ENCODE measurements at regions not wholly inside any gene's neighbourhood (a gene's known extent, or its start where the extent isn't known, plus 50 kb on each side); places are given as distances from the start of the nearest gene placed in this dataset.

DNA sequence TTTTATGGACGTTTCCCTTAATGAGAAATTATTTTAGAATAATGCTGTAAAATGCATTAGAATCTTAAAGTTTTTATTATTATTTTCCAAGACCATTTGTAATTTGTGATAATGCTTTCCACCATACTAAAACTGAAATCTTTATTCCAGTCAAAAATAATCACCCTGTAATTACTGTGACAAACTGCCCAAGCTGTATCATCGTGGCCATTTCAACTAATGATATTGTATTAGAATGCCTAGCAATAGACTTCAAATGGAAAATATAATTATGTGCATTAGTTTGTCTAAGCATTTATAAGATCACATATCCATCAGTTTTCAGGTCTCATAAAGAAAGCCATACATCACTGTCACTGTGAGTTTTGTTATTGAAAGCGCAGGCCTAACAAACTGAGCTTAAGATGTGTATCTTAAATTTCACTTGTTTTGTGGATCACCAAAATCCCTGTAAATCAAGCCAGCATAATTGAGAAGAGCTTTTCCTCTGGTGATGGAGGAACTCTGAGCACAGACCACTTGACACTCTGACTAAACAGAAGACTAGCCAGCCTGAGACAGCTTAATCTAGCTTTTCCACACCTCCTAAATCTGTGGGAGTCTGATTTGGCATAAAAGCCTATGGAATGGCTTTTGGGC is 1312.2 kb upstream of the ACVR2A start:
- DNase-seq, result no peak

DNA sequence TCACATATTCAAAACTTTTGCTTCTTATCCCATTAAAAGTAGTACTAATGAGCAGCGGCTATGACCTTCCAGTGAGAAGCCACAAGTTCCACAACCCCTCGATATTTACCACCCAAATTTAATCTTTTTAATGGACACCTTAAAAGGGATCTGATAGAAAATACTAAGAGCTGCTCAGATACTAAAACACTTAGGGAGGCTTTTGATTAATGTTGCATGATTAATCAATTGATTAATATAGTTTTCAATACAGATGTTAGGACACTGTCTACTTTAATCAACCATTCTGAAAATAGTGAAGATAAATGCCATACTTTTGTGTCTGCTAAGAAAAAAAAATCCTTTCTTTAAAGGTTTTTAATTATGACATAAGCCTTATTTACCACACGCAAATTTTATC is 1312.8 kb upstream of the ACVR2A start:
- no peak for DNase-seq

DNA sequence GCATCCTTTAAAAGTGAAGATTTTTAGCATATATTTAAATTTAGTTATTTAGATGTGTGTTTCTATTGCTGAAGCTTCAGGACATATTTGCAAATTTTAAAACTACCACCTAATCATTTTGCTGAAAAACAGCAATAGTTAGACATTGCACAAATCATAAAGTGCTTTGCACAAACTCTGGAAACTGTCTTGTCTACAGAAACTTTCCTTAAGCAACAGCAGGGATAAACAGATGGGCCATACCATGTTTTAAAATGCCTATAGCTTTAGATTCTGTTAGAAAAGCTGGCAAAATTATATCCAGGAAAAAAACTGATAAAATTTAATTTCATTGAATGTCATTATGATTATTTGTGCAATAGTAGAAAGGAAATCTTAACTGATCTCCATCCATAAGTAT is 1313.9 kb upstream of the ACVR2A start:
- DNase-seq, result no peak

DNA sequence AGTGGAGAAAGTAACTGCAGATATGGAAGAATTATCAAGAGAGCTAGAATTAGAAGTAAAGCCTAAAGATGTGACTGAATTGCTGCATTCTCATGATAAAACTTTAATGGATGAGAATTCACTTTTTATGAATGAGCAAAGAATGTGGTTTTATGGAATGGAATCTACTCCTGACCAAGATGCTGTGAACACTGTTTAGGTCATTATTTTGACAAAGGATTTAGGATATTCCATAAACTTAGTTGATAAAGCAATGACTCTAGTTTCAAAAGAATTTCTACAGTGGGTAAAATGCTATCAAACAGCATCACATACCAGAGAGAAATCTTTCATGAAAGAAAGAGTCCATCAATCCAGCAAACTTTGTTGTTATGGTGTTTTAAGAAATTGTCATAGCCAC is 1317.7 kb upstream of the ACVR2A start:
- no peak for DNase-seq

DNA sequence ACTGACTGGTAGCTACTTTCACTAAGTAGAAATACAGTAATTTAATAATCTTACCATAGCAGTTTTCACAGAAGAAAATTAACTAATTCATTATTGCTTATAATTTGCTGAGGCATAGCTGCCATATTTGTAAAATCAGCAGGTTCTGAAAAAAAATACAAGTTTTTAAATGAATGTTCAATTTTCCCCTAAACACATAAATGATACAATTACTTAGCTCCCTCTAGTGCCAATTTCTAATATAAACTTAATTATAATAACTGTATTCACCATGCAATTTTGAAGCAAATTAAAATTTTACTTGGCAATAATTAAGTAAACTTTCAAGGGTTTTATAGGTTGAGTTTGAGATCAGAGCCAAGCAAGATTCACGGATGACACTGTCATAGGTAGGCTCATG is 1321.6 kb upstream of the ACVR2A start:
- no peak for DNase-seq

DNA sequence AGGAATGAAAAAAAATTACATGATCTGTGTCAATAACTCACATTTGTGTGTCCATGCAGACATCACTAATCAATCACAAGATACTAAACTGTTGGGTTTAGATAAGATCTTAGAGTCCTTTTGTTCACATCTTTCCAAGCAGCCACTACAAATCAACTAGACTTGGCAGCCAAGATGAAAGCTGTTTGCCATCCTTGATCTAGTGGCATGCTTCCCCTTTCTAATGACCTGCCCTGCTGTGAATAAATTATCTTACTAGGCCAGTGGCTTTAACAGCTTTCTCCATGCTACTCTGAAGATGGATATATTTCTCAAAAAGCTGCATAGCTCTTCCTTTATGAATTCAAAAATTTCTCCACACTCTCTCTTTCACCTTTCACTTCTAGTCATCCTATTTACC is 1338.0 kb upstream of the ACVR2A start:
- no peak for DNase-seq

DNA sequence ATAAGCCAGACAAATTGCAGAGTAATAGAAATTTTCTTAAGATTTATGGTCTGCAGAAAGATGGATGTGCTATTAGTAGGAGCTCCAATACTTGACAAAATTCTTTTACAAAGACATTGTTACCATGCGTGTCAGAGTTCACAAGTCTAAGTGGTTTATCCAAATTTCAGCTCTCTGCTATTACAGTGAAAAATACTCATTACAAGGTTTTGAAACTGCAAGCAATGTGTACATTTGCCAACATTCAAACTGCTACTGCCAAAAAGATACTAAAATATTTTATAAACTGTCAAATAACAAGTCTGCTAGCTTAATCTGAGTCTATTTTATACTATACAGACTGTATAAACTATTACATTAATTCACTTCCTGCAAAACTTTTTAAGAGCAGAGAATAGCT is 1341.5 kb upstream of the ACVR2A start:
- no peak for DNase-seq

DNA sequence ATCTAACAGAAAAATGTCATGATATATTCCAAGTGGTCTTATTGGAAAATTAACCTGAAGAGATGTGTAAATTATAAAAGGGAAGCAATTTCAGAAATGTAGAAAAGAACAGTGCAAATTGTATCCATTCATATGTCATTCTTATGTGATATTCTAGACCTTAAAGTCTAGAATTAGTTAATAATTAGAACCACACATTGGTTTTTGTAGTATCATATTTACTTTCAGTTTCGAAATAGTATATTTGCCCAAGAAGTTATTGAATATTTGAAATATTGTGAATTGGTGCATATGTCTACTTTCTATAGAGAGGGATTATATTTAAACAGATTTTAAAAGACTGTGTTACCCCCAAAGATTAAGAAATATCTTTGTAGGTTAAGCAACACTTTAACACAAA is 1348.6 kb upstream of the ACVR2A start:
- DNase-seq, result no peak

DNA sequence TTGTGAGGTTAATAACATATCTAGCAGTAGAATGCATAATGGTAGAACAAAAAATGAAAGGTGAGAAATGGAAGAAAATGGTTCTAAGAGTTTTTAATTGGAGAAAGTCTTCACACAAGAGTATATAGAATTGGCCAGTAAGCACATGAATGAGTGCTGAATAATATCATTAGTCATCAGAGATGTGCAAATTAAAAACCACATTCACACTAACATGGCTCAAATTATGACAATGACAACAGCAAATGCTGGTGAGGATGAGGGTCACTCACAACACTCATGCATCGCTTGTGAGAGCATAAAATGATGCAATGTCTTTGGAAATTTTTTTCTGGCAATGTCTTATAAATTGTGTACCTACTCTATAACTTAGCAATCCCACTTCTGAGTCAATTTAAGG is 1355.4 kb upstream of the ACVR2A start:
- no peak for DNase-seq

DNA sequence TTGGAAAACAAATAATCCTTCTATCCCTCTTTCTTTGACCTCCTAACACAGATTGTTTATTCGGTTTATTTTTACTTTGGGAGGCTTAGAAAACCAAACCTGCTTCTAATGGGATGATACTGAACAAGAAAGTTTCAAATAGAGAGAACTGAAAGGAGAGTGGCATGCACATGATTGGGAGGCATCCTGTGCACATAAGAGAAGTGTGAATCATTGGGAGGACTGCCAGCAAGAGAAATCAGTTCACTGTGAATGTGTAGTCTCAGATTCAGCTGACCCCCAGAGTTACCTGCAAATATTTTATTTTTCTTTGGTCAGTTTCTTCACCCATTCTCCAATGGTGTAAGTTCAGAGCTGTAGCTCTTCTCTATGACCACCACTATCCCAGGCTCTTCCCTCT is 1363.2 kb upstream of the ACVR2A start:
- no peak for DNase-seq

DNA sequence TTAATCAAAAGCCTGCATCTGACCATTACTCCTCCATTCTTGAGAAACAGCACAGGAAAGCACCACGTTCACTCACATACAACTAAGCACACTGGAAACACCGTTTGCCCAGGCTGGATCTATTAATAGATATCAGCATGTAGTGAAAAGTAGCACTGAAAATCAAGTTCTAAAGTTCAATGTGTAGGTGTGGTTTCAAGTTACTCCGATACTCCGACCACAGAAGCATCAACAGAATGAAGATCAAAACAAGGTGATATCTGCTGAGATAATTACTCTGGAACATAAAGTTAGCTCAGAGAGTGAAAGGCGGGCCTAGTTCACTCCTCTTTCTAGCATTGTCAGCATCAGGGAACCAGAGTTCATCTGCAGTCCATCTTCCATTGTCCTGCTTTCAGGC is 1367.4 kb upstream of the ACVR2A start:
- no peak for DNase-seq

DNA sequence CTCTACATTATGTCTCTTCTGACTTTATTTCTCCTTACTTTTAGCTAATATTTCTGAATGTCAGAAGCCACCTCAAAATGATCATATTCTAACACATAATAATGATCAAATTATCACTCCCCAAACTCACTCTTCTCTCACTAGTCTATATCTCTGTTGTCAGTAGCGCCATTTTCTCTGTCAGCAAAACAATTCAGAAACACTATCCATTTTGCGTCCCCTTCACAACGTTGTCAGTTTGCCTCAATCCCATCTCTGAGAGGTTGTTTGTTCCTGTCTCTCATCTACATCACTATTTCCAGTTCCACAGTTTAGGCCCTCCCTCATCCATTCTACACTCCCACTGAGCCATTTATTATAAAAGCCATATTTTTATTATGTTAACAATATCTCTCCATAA is 1376.3 kb upstream of the ACVR2A start:
- DNase-seq, result no peak

DNA sequence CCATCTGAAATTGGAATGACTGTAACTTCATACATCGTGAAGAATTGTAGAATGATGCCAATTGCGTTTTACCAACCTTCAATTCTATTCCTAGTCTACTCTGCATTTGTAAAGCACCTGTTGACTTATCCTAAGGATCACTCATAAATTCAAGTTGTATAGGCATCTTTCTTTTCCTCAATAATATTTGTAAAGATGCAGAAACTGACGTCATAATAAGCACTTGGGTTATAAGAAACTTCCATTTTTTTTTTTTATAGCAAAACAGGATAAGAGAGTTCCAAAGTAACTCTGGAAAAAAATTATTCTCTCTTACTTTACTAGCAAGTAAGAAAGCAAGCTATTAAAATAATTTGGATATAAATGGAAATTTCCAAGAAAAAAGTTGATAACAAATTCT is 1377.4 kb upstream of the ACVR2A start:
- DNase-seq, result no peak

DNA sequence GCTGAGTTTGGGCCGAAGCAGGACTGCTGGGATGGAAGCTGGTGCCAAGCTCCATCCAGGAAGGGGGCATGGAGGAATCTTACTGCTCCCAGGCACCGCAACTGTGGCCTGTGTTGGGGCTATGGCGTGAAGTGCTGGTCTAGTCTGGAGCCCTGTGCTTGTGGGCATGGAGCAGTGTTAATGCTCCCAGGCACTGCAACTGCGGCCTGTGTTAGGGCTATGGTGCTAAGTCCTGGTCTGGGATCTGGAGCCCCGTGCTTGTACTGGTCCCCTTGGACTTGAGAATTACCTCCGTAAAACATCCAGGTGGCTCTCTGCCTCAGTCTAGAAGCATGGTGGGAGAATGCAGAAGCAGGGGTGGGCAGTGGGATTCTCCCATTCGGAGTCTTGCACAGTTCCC is 1379.4 kb upstream of the ACVR2A start:
- DNase-seq, result no peak

DNA sequence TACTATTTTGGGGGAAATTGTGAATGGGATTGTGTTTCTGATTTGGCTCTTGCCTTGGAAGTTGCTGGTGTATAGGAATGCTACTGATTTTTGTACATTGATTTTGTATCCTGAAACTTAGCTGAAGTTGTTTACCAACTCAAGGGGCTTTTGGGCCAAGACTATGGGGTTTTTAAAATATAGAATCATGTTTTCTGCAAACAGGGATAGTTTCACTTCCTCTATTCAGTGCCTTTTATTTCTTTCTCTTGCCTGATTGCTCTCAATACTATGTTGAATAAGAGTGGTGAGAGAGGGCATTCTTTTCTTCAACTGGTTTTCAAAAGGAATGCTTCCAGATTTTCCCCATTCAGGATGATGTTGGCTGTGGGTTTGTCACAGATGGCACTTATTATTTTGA is 1383.8 kb upstream of the ACVR2A start:
- DNase-seq, result no peak

DNA sequence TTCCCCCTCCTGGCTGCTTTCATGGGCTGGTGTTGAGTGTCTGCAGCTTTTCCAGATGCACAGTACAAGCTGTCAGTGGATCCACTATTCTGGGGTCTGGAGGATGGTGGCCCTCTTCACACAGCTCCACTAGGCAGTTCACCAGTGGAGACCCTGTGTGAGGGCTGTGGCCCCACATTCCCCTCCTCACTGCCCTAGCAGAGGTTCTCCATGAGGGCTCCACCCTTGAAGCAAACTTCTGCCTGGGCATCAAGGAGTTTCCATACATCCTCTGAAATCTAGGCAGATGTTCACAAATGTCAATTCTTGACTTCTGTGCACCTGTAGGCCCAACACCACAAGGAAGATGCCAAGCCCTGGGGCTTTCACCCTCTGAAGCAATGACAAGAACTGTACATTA is 1386.2 kb upstream of the ACVR2A start:
- no peak for DNase-seq

DNA sequence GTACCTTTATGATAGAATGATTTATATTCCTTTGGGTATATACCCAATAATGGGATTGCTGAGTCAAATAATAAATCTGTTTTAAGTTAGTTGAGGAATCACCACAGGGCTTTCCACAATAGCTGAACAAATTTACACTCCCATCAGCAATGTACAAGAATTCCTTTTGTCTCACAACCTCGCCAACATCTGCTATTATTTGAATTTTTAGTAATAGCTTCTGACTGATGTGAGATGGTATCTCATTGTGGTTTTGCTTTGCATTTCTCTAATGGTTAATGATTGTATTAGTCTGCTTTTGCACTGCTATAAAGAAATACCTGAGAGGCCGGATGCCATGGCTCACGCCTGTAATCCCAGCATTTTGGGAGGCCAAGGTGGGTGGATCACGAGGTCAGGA is 1387.6 kb upstream of the ACVR2A start:
- DNase-seq, result no peak

DNA sequence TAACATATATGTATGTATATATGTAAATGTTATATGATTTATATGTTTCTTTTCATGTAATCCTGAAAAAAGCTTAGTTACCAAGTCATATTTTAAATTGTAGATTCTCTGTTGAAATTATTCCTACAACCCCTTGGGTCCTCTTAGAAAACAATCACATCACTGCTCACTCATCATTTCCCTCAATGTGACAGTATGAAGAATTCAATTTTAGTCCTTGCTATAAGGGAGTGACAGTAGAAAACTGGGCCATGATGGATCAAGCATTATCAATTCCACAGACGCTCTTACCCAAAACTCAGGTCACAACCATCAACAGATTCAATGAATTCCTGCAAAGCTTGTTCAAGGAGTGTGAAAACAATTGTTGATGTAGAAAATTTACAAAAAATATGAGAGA is 1389.5 kb upstream of the ACVR2A start:
- DNase-seq, result no peak

DNA sequence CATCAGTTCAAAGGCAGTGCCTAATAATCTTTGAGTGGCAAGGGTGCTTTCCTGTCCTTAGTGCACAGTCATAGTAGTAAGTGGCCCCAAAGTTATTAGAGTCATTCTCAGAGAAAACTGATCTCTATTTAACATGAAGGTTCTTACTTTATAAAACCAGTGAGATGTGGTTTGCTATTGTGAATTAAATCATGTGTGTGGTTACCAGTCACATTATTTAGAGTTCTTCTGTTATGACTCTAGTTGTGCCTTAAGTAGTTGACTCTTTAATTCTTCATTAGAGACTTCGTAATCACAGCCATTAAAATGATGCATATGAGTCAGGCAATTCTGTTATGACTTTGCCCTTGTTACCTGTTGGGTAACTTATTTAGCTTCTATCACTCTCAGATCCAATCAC is 1392.9 kb upstream of the ACVR2A start:
- no peak for DNase-seq

DNA sequence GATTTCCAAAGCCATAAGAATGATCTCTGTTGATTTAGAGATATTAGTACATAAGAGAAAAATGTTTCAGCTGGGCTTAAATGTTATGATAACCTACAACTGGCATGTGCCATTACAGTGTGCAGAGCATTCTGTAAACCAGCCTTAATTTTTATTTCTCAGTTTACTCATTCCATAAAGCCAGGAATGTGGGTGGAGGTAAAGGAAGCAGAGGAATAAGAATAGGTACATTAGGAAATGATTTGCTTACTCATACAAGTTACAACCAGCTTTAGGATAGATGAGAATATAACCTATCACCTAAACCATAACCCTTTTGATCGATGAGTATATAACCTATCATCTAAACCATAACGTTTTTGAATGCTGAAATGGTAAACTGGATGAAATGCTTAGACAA is 1394.7 kb upstream of the ACVR2A start:
- no peak for DNase-seq

DNA sequence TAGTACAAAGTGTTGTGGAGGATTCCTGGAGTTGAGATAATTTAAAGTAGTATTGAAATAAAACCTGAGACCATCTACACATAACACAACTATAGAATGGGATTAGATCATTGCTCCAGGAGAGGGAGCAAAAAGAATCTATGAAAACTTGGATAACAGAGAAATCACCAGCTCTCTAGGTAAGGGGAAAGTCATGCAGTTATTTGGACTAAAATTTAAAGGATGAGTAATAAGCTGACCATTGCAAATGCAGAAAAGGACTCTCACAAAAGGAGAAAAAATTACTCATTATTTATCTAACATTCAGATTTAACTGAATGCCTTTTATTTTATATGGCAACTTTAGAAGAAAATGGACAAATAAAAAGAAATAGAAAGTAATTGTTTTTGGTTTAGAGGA is 1399.8 kb upstream of the ACVR2A start:
- no peak for DNase-seq

DNA sequence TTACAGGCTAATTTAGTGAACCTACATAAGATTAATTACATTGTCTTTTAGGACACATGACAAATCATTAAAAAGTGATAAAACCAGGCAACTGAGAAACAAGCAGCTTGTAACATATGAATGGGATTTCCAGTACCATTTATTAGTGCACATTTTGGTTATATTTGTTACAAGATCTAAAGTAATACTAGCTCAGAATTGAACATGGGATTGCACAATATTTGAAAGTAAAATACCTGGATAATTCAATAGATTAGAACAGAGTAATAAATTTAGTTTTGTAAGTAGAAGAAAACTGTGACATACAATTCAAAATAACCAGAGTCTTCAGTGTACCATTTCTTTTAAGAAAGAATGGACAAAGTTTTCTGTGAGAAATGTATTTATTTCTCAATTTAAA is 1400.7 kb upstream of the ACVR2A start:
- no peak for DNase-seq

DNA sequence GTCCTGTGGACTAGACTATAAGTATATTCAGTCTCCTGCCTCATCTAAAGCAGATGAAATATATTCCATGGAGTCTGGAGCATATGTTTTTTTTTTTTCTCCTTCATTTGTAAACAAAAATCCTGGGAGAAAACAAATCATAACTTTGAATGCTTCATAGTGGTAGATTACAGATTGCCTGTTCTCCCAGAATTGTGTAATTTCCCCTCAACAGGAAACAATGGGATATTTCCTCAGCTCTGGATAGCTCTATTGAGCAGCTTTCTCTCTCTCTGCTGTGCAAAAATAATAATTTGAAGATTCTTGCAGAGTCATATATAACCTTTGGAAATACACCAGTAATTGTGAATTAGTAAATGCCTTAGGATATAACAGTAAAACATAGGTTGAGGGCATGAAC is 1406.6 kb upstream of the ACVR2A start:
- DNase-seq, result no peak

DNA sequence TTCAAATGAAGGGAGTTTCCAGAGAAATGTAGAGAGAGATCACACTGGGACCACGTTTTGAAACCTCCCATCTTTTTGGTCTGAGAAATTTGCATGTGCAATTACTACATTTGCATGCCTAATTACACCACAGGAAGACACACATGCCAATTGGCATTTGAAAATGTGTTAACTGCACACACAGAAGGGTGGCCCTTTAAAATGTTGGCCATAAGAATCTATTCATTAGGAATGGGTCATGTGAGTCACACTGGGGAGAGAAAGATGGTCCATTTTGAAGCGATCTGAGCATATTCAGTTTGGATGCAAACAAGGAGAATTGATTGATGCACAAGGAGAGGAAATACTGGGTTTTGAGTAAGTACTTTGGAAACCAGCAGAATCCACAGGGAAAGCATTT is 1407.1 kb upstream of the ACVR2A start:
- no peak for DNase-seq

DNA sequence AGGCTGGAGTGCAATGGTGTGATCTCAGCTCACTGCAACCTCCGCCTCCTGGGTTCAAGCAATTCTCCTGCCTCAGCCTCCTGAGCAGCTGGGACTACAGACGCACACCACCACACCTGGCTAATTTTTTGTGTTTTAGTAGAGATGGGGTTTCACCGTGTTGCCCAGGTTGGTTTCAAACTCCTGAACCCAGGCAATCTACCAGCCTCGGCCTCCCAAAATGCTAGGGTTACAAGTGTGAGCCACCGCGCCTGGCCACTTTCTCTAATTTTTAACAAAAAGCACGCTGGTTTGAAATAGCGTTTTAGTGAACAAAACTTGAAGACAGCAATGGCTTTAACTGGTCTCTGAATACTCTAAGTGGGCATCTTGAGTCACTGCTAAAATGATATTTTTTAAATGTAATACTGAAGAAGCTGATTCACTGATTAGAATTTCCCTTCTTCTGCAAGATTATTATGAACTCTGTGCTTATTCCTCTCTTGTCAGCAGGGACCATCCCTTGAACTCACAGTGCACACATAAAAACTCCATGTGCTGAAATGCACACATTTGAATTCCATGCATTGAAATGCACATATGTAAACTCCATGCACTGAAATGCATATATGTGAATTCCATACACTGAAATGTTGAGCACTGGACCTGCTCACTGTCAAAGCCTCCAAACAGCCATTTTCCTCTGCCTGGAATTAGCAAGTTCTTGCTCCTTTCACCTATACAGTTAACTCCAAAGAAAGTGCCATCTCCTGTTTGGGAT is 1411.5 kb upstream of the ACVR2A start:
- DNase-seq, result no peak

All from islet precursor cell (in vitro differentiated cells).